Testis (tissue), 2 donors: ENCODE measurements at regions not wholly inside any gene's neighbourhood (a gene's known extent, or its start where the extent isn't known, plus 50 kb on each side); places are given as distances from the start of the nearest gene placed in this dataset.

Source experiments
- DNase-seq: peaks from one replicate; pipeline ENCODE4 v3.0.0-alpha.2; 2019
- H3K27ac ChIP-seq, 2 donors: fragments of 200-600 bp; sonication (generic); one replicate each; pipeline ENCODE4 v1.5.1; 2019
- H3K27me3 ChIP-seq: fragments of 200-600 bp; sonication (generic); one replicate; pipeline ENCODE4 v1.5.1; 2019
- H3K36me3 ChIP-seq: fragments of 200-600 bp; sonication (generic); one replicate; pipeline ENCODE4 v1.5.1; 2017; ENCODE audit warnings: low read depth; ENCODE audit errors: missing control alignments
- H3K4me1 ChIP-seq: fragments of 200-600 bp; sonication (generic); one replicate; pipeline ENCODE4 v1.5.1; 2019
- H3K4me3 ChIP-seq, 2 donors: fragments of 200-600 bp; sonication (generic); one replicate each; pipeline ENCODE4 v1.5.1; 2017 to 2019
- H3K9me3 ChIP-seq: fragments of 200-600 bp; sonication (generic); one replicate; pipeline ENCODE4 v1.5.1; 2017
- POLR2A ChIP-seq: fragments of 450-650 bp; IDR thresholded peaks from one replicate; pipeline ENCODE4 v1.6.1; 2017; ENCODE audit warnings: antibody characterized with exemption, mild to moderate bottlenecking, moderate library complexity
- WGBS, 2 donors: methylation state at CpG; one replicate each; pipeline ENCODE4 v1.1.5; 2018; 5-methylcytosine and 5-hydroxymethylcytosine counted together
- intact Hi-C: fragments of 100-400 bp; cut with DNase I; formaldehyde crosslinking; loops from one replicate; pipeline ENCODE4 v1.15.1; 2023; ENCODE audit warnings: low total_unique reads
- TF ChIP-seq, protein P1 (sequence below), 3 experiments: fragments of 450-650 bp in 2 of 3; fragments of 200-600 bp in 1 of 3; sonication (generic) in 1 of 3; IDR thresholded peaks; one replicate each; pipeline ENCODE4 v1.5.1; 2016 to 2019; ENCODE audit warnings: antibody characterized with exemption in 3 of 3, mild to moderate bottlenecking in 2 of 3, moderate library complexity in 1 of 3

DNA sequence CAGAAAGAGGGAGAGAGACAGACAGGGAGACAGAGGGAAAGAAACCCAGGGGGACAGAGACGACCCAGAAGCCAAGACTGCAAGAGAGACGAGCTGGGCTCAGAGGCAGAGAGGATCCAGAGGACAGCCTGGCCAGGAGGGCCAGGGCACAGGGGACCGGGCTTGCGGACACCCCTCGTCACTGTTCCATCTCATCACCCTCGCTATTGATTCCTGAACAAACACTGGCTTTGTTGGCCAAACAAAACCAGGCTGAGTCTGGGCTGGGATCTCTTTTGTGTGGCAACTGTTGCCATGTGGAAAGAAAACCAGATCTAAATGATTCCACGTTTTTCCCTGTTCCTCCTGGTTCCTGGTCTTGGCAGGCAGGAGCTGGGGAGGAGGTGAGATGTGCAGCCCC is 339.4 kb downstream of the MN1 start:
- no peaks in the 10 kb centered on the region for H3K36me3 ChIP-seq
- intact Hi-C loops: no loop called here
- DNase-seq: no peak
- H3K9me3 ChIP-seq: no peaks in the 10 kb centered on the region
- TF ChIP-seq, protein P1, sequence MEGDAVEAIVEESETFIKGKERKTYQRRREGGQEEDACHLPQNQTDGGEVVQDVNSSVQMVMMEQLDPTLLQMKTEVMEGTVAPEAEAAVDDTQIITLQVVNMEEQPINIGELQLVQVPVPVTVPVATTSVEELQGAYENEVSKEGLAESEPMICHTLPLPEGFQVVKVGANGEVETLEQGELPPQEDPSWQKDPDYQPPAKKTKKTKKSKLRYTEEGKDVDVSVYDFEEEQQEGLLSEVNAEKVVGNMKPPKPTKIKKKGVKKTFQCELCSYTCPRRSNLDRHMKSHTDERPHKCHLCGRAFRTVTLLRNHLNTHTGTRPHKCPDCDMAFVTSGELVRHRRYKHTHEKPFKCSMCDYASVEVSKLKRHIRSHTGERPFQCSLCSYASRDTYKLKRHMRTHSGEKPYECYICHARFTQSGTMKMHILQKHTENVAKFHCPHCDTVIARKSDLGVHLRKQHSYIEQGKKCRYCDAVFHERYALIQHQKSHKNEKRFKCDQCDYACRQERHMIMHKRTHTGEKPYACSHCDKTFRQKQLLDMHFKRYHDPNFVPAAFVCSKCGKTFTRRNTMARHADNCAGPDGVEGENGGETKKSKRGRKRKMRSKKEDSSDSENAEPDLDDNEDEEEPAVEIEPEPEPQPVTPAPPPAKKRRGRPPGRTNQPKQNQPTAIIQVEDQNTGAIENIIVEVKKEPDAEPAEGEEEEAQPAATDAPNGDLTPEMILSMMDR (IDR thresholded peaks at IDR 0.05): no peak
- no peak for TF ChIP-seq POLR2A
- H3K4me1 ChIP-seq: no peaks in the 10 kb centered on the region
- H3K27ac ChIP-seq: no peak overlapping the region
- no peaks in the 10 kb centered on the region for H3K27me3 ChIP-seq
- WGBS, 2 donors: 49 to 64% methylated on average over 7 of the region's 7 CpGs
- H3K4me3 ChIP-seq: no peak overlapping the region

DNA sequence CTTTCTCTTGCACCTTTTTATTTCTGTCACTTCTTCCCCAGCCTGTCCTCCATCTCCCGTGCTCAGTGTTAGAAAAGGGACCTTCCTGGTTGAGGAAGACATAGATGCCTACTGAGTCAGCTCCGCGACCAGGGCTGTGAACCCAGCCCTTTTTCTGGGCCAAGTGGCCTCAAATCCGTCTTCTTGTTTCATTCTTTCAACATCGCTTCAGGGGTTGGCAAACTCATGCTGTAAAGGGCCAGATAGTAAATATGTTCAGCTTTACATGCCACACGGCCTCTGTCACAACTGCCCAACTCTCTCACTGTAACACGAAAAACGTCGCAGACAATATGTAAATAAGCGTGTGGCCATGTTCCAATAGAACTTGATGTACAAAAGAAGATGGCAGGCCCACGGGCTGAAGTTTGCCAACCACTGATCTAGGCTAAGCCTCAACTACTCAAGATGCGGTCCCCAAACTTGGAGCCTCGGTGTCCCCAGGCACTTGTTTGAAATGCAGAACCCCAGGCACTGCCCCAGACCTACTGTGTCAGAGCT is 338.4 kb downstream of the MN1 start:
- Histone ChIP-seq H3K27ac (no peak overlapping the region), H3K4me3 (no peak overlapping the region), H3K4me1 (no peaks in the 10 kb centered on the region), H3K36me3 (no peaks in the 10 kb centered on the region), H3K27me3 (no peaks in the 10 kb centered on the region), H3K9me3 (no peaks in the 10 kb centered on the region)
- intact Hi-C loops: no loop called here
- 94 to 95% methylated on average over 12 to 13 of the region's 13 CpGs for WGBS, 2 donors
- TF ChIP-seq POLR2A: no peak
- TF ChIP-seq, protein P1 (IDR thresholded peaks at IDR 0.05): no peak
- no peak for DNase-seq

DNA sequence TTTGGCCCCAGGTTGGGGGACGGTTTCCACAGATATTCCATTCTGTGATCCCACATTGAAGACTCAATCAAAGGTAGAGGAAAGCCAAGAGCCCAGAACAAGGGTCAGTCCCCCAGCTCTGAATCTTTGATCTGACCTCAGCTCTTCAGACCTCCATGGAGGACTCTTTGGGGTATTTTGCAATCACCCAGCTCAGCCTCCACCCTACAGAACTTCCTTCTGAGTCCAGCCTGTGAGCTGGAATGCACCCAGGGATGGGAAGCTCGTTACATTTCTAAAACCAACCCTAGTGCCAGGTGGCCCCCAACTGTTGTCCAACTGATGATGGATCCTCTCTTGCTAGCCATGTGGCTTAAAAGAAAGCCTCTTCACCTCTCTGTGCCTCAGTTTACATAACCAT is 335.3 kb downstream of the MN1 start:
- H3K4me1 ChIP-seq: no peaks in the 10 kb centered on the region
- WGBS, 2 donors: 89 to 91% methylated on average over 2 of the region's 2 CpGs
- DNase-seq: no peak
- intact Hi-C loops: no loop called here
- no peaks in the 10 kb centered on the region for H3K27me3 ChIP-seq
- no peaks in the 10 kb centered on the region for H3K36me3 ChIP-seq
- H3K27ac ChIP-seq: no peak overlapping the region
- no peak overlapping the region for H3K4me3 ChIP-seq
- TF ChIP-seq POLR2A: no peak
- TF ChIP-seq, protein P1 (IDR thresholded peaks at IDR 0.05): no peak
- no peaks in the 10 kb centered on the region for H3K9me3 ChIP-seq

DNA sequence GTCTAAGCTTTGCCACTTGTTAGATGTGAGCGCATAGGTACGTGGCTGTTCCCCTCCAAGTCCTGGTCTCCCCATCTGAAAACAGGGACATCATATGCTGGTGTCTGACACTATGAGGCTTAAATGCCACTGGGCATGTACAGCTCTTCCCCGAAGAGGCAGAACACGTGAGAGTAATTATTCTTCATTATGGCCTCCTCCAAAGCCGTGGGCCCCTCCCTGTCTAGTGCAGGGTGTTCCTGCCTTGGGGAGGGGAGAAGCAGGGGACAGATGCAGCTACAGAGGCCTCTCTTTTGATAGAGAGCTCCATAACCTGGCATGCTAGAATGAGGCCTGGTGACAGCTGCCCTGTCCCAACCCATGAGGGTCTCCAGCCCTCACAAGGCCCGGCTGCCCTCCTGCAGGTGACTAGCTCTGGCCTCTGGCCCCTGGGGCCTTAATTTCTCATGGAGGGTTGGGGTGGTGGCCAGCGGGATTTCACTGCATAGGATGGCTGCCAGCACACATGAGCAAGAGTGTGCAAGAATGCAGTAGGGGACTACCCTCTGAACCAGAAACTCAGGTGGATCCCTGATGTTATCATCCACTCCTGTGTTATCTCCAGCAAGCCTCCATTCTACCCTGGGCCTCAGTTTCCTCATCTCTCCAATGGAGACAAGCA is 334.6 kb downstream of the MN1 start:
- Histone ChIP-seq H3K27ac (no peak overlapping the region), H3K36me3 (no peaks in the 10 kb centered on the region), H3K4me3 (no peak overlapping the region), H3K9me3 (no peaks in the 10 kb centered on the region), H3K4me1 (no peaks in the 10 kb centered on the region), H3K27me3 (no peaks in the 10 kb centered on the region)
- intact Hi-C loops: no loop called here
- TF ChIP-seq, protein P1 (IDR thresholded peaks at IDR 0.05): no peak
- TF ChIP-seq POLR2A: no peak
- no peak for DNase-seq
- WGBS, 2 donors: 70 to 81% methylated on average over 5 to 7 of the region's 7 CpGs

DNA sequence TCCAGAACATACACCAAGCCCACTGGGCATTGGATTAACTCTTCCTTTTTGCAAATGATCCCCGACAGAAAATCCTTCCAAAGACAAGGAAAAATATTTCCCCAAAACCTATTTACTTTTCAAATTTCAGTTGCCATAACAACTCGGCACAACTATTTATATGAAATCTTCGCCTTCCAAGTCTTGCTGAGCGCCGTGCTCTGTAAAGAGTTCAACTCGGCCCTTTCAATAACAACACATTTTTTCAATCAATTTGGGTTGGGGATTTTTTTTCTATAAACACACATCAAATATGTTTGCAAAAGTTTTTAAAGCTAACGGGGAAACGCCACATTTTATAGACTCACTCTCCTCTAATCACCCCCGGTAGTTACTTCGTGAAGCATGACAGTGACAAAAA is 333.8 kb downstream of the MN1 start:
- Histone ChIP-seq H3K27ac (no peak overlapping the region), H3K4me3 (no peak overlapping the region), H3K4me1 (no peaks in the 10 kb centered on the region), H3K9me3 (no peaks in the 10 kb centered on the region), H3K36me3 (no peaks in the 10 kb centered on the region), H3K27me3 (no peaks in the 10 kb centered on the region)
- intact Hi-C loops: no loop called here
- TF ChIP-seq POLR2A: no peak
- TF ChIP-seq, protein P1 (IDR thresholded peaks at IDR 0.05): no peak
- 90 to 92% methylated on average over 10 of the region's 10 CpGs for WGBS, 2 donors
- no peak for DNase-seq
